Astrocyte of the cerebellum (primary cell): ENCODE measurements at regions not wholly inside any gene's neighbourhood (a gene's known extent, or its start where the extent isn't known, plus 50 kb on each side); places are given as distances from the start of the nearest gene placed in this dataset.

Source experiments
- DNase-seq: peaks from one replicate; pipeline ENCODE4 v3.0.0-alpha.2; 2011; ENCODE audit warnings: low read depth
- H3K4me3 ChIP-seq: 2 replicates; pipeline ENCODE4 v1.5.1; 2011; ENCODE audit warnings: mild to moderate bottlenecking, low read depth, low read length, moderate library complexity
- in situ Hi-C: cut with HindIII; loops from 2 replicates; pipeline ENCODE4 v1.10.0; 2017; ENCODE audit warnings: low sequenced_read_pairs
- TF ChIP-seq, protein P1 (sequence below): IDR thresholded peaks from 2 replicates; pipeline ENCODE4 v1.5.1; 2012; ENCODE audit warnings: low read length, low read depth, moderate library complexity, mild to moderate bottlenecking; ENCODE audit errors: missing control alignments

- in situ Hi-C loops, result loop anchor here (10.0 kb wide), 1 partner anchor 536 kb away; no protein-coding TSS in a partner anchor
- no peak overlapping the region for H3K4me3 ChIP-seq
- DNase-seq, result no peak
- TF ChIP-seq, protein P1, sequence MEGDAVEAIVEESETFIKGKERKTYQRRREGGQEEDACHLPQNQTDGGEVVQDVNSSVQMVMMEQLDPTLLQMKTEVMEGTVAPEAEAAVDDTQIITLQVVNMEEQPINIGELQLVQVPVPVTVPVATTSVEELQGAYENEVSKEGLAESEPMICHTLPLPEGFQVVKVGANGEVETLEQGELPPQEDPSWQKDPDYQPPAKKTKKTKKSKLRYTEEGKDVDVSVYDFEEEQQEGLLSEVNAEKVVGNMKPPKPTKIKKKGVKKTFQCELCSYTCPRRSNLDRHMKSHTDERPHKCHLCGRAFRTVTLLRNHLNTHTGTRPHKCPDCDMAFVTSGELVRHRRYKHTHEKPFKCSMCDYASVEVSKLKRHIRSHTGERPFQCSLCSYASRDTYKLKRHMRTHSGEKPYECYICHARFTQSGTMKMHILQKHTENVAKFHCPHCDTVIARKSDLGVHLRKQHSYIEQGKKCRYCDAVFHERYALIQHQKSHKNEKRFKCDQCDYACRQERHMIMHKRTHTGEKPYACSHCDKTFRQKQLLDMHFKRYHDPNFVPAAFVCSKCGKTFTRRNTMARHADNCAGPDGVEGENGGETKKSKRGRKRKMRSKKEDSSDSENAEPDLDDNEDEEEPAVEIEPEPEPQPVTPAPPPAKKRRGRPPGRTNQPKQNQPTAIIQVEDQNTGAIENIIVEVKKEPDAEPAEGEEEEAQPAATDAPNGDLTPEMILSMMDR, result no peak
Observed at GRCh38 chr16:87230571-87230970, 86.6 kb downstream of the C16orf95 start.

- TF ChIP-seq, protein P1, result no peak
- no peak for DNase-seq
- in situ Hi-C loops, result loop anchor here (10.0 kb wide), 1 partner anchor 536 kb away; no protein-coding TSS in a partner anchor
- H3K4me3 ChIP-seq, result no peak overlapping the region
Observed at GRCh38 chr16:87231295-87231694, 85.9 kb downstream of the C16orf95 start.

- TF ChIP-seq, protein P1, result no peak
- DNase-seq, result no peak
- in situ Hi-C loops, result loop anchor here (10.0 kb wide), 1 partner anchor 537 kb away; no protein-coding TSS in a partner anchor
- H3K4me3 ChIP-seq, result no peak overlapping the region
Observed at GRCh38 chr16:87231911-87232310, 85.3 kb downstream of the C16orf95 start.

GRCh38 chr16:87233928-87234327, 83.3 kb downstream of the C16orf95 start:
- in situ Hi-C loops, result loop anchor here (10.0 kb wide), 1 partner anchor 539 kb away; no protein-coding TSS in a partner anchor
- peak; percentile 19 for DNase-seq
- H3K4me3 ChIP-seq, result no peak overlapping the region
- TF ChIP-seq, protein P1, result peak; percentile 41

DNA sequence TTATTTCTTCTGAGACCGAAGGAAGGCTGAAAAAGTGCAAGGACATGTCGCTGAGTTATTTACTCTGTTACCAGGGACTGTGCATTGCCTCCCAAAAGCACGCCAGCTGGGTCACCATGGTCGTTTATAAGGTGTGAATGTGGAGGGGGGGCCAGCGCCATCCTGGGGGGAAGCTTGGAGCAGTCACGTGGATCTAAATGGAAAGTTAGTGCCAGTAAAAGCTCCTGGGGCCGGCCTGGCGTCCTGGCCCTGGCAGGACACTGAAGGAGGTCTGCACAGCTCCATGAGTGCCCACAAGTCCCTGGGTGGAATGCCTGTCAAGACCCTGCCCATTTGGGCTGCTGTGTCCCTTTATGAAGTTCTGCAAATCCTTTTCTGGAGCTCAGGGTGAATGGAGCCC, 82.6 kb downstream of the C16orf95 start:
- in situ Hi-C loops, result loop anchor here (10.0 kb wide), 1 partner anchor 540 kb away; no protein-coding TSS in a partner anchor
- no peak for DNase-seq
- no peak overlapping the region for H3K4me3 ChIP-seq
- TF ChIP-seq, protein P1, result no peak

DNA sequence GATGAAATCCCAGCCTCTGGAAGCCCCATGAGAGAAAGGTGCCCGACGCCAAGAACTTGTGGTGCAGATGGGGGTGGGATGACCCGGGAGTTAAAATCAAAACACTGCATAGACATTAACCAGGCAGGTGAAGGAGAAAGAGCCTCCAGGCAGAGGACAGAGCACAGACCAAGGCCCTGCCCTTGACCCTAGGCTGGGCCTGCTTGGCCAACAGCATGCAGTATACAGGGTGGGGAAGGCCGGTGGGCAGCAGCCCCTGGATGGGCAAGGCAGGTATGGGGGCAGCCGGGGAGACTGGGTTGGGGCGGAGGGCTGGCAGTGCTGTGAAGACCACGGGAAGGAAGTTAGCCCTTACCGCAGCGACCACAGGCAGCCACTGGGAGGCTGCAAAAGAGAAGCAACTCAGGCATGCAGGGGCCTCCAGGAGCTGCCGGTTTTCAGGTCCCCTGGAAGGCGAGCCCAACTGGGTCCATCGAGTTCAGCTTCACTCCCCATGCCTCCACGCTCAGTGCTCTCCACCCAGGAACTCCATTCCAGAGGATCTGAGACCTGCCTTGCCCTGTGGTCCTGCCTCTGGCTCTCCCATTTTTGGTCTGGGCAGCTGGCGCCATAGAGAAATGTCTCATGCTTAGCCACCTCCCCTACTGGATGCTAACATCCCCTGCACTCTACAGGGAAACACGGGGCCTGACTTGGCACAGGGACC, 81.2 kb downstream of the C16orf95 start:
- DNase-seq, result no peak
- in situ Hi-C loops, result loop anchor here (10.0 kb wide), 1 partner anchor 541 kb away; no protein-coding TSS in a partner anchor
- H3K4me3 ChIP-seq, result no peak overlapping the region
- TF ChIP-seq, protein P1, result peak; percentile 22
